B cell (primary cell): ENCODE measurements at regions not wholly inside any gene's neighbourhood (a gene's known extent, or its start where the extent isn't known, plus 50 kb on each side); places are given as distances from the start of the nearest gene placed in this dataset.

Source experiments
- ATAC-seq: fragments of 200-7000 bp; cut with Tn5 transposase; one replicate; pipeline ENCODE4 v1.10.0; 2021; ENCODE audit warnings: low read depth, mild to moderate bottlenecking, moderate number of reproducible peaks, moderate library complexity
- CTCF ChIA-PET: fragments of 350-600 bp; sonication (Branson Sonifier 250); formaldehyde crosslinking; loops from one replicate; lab custom pipeline; 2021; ENCODE audit warnings: antibody characterized with exemption, inconsistent platforms; lab: Charles Lee
- POLR2A ChIA-PET: fragments of 350-600 bp; sonication (Branson Sonifier 250); formaldehyde crosslinking; loops from one replicate; lab custom pipeline; 2021; ENCODE audit warnings: antibody characterized with exemption; lab: Charles Lee
- DNase-seq: peaks from one replicate; pipeline ENCODE4 v3.0.0; 2013
- H2AFZ ChIP-seq: 2 replicates; pipeline ENCODE4 v1.6.1; 2012; ENCODE audit warnings: mild to moderate bottlenecking, low read depth, low read length; ENCODE audit not compliant: insufficient read depth, poor library complexity, severe bottlenecking
- H3K27ac ChIP-seq, 2 donors: 1 replicate in 1 of 2; 2 replicates in 1 of 2; pipeline ENCODE4 v1.5.1; 2012 to 2013; ENCODE audit warnings: low read length in 2 of 2, mild to moderate bottlenecking in 2 of 2, moderate library complexity in 1 of 2
- H3K27me3 ChIP-seq, 4 experiments: fragments of 200-600 bp in 1 of 4; sonication (generic) in 1 of 4; replicated peaks in 1 of 4; 1 replicate in 2 of 4; 2 replicates in 2 of 4; pipeline versions ENCODE4 v1.6.1 to v1.7.0; 2013 to 2016; ENCODE audit warnings: low read length in 3 of 4, mild to moderate bottlenecking in 2 of 4, mixed read lengths in 1 of 4, moderate library complexity in 1 of 4; ENCODE audit not compliant: insufficient read depth in 4 of 4, control insufficient read depth in 3 of 4; ENCODE audit errors: control extremely low read depth in 1 of 4
- H3K36me3 ChIP-seq, 2 experiments: replicated peaks in 1 of 2; 1 replicate in 1 of 2; 2 replicates in 1 of 2; pipeline versions ENCODE4 v1.6.1 to v1.7.1; 2013; ENCODE audit warnings: low read length in 1 of 2; ENCODE audit not compliant: insufficient read depth in 2 of 2, control insufficient read depth in 1 of 2; ENCODE audit errors: control extremely low read depth in 1 of 2, extremely low read depth in 1 of 2
- H3K4me1 ChIP-seq, 2 donors: fragments of 200-600 bp in 1 of 2; sonication (generic) in 1 of 2; 1 replicate in 1 of 2; 2 replicates in 1 of 2; pipeline versions ENCODE4 v1.5.1 to v1.6.1; 2013 to 2017; ENCODE audit warnings: low read length in 2 of 2; ENCODE audit not compliant: control insufficient read depth in 2 of 2, insufficient read depth in 2 of 2
- H3K4me2 ChIP-seq: replicated peaks from 2 replicates; pipeline ENCODE3; 2012; ENCODE audit warnings: mild to moderate bottlenecking, low read depth, low read length; ENCODE audit not compliant: poor library complexity, severe bottlenecking
- H3K4me3 ChIP-seq, 5 experiments: fragments of 200-600 bp in 1 of 5; sonication (generic) in 1 of 5; 1 replicate in 3 of 5; 2 replicates in 2 of 5; pipeline versions ENCODE4 v1.5.1 to v1.7.0; 2011 to 2016; ENCODE audit warnings: low read length in 4 of 5, mild to moderate bottlenecking in 4 of 5, low read depth in 2 of 5, control low read depth in 1 of 5, moderate library complexity in 1 of 5; ENCODE audit not compliant: insufficient read depth in 1 of 5; ENCODE audit errors: control extremely low read depth in 1 of 5, extremely low read depth in 1 of 5
- H3K79me2 ChIP-seq: fragments of 200-600 bp; sonication (generic); one replicate; pipeline ENCODE4 v1.6.0; 2016; ENCODE audit warnings: low read length; ENCODE audit not compliant: control insufficient read depth, insufficient read depth
- H3K9ac ChIP-seq: fragments of 200-600 bp; sonication (generic); 2 replicates; pipeline ENCODE4 v1.6.1; 2017; ENCODE audit warnings: mild to moderate bottlenecking, low read length, moderate library complexity
- H3K9me3 ChIP-seq, 3 donors: one replicate each; pipeline versions ENCODE4 v1.6.1 to v1.7.1; 2013; ENCODE audit warnings: low read length in 2 of 3; ENCODE audit not compliant: control insufficient read depth in 2 of 3, insufficient read depth in 1 of 3; ENCODE audit errors: control extremely low read depth in 1 of 3
- H4K20me1 ChIP-seq: 2 replicates; pipeline ENCODE4 v1.6.0; 2012; ENCODE audit warnings: mild to moderate bottlenecking, low read length; ENCODE audit not compliant: insufficient read depth, control insufficient read depth, poor library complexity, severe bottlenecking
- H3K27ac Mint-ChIP-seq: one replicate; pipeline ENCODE4 v1.8.0; 2021; ENCODE audit warnings: mixed read lengths
- H3K27me3 Mint-ChIP-seq: one replicate; pipeline ENCODE4 v1.8.0; 2021; ENCODE audit warnings: mixed read lengths
- H3K4me1 Mint-ChIP-seq: one replicate; pipeline ENCODE4 v1.8.0; 2021; ENCODE audit warnings: mixed read lengths
- H3K4me3 Mint-ChIP-seq: one replicate; pipeline ENCODE4 v1.8.0; 2021; ENCODE audit warnings: mixed read lengths
- H3K9me3 Mint-ChIP-seq: one replicate; pipeline ENCODE4 v1.8.0; 2022; ENCODE audit warnings: mixed read lengths; ENCODE audit not compliant: insufficient read depth
- EZH2 ChIP-seq: IDR thresholded peaks from 2 replicates; pipeline ENCODE4 v1.6.1; 2012; ENCODE audit warnings: borderline replicate concordance, low read depth, mild to moderate bottlenecking, moderate library complexity, low read length; ENCODE audit not compliant: insufficient read depth, poor library complexity, severe bottlenecking
- WGBS: methylation state at CpG from one replicate; pipeline ENCODE4 v1.1.5; 2013; ENCODE audit warnings: missing lambda C conversion rate; ENCODE audit not compliant: insufficient coverage; 5-methylcytosine and 5-hydroxymethylcytosine counted together
- intact Hi-C: fragments of 100-400 bp; cut with micrococcal nuclease; formaldehyde crosslinking; loops from one replicate; pipeline ENCODE4 v1.10.0; 2022
- TF ChIP-seq, protein P1 (sequence below): fragments of 200-600 bp; IDR thresholded peaks from one replicate; pipeline ENCODE4 v1.8.0; 2022; ENCODE audit warnings: antibody characterized with exemption, mild to moderate bottlenecking

DNA sequence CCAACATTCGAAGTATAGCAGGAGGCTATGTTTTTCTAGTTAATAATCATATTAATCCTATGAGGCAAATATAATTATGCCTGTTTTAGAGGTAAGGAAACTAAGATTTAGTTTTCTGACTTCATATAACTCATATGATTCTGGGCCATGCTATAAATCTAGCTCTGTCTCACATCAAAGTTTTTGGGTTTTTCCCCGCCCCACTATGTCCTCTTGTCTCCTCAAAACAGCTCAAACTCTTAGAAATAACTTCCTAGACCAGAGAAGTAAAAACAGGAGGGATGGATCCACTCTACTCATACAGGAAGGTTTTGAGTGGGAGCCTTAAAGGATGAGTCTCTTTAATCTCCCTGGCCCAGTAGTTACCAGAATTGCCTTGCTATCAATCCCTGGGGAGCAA is 256.4 kb upstream of the FGGY start:
- H2AFZ ChIP-seq = no peak overlapping the region
- H3K4me3 ChIP-seq = no peak overlapping the region
- no peaks in the 10 kb centered on the region for H4K20me1 ChIP-seq
- H3K9me3 ChIP-seq = peaks cover 0 to 3% (median 0%) of the 10 kb centered on the region in 3 donors
- H3K4me3 Mint-ChIP-seq = no peak overlapping the region
- no peaks in the 10 kb centered on the region for H3K36me3 ChIP-seq
- no peak overlapping the region for H3K27ac ChIP-seq
- no peak overlapping the region for H3K4me2 ChIP-seq
- no peaks in the 10 kb centered on the region for H3K27me3 Mint-ChIP-seq
- H3K9me3 Mint-ChIP-seq = no peaks in the 10 kb centered on the region
- DNase-seq (no peak), ATAC-seq (no peak)
- TF ChIP-seq, protein P1, sequence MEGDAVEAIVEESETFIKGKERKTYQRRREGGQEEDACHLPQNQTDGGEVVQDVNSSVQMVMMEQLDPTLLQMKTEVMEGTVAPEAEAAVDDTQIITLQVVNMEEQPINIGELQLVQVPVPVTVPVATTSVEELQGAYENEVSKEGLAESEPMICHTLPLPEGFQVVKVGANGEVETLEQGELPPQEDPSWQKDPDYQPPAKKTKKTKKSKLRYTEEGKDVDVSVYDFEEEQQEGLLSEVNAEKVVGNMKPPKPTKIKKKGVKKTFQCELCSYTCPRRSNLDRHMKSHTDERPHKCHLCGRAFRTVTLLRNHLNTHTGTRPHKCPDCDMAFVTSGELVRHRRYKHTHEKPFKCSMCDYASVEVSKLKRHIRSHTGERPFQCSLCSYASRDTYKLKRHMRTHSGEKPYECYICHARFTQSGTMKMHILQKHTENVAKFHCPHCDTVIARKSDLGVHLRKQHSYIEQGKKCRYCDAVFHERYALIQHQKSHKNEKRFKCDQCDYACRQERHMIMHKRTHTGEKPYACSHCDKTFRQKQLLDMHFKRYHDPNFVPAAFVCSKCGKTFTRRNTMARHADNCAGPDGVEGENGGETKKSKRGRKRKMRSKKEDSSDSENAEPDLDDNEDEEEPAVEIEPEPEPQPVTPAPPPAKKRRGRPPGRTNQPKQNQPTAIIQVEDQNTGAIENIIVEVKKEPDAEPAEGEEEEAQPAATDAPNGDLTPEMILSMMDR = no peak
- no peak for TF ChIP-seq EZH2
- POLR2A ChIA-PET = interaction anchor here (0.8 kb wide), 1 partner anchor 27 kb away, joined by 5 read pairs; no protein-coding TSS in a partner anchor
- H3K27me3 ChIP-seq = no peaks in the 10 kb centered on the region
- intact Hi-C loops = no loop called here
- CTCF ChIA-PET = no interaction called here
- H3K4me1 ChIP-seq = peaks cover 2 to 5% of the 10 kb centered on the region in 2 donors
- no peak overlapping the region for H3K9ac ChIP-seq
- peaks cover 8% of the 10 kb centered on the region for H3K4me1 Mint-ChIP-seq
- no peaks in the 10 kb centered on the region for H3K79me2 ChIP-seq
- WGBS = 100% methylated on average over 1 of the region's 2 CpGs
- H3K27ac Mint-ChIP-seq = no peak overlapping the region

- H3K4me3 Mint-ChIP-seq = no peak overlapping the region
- DNase-seq (no peak), ATAC-seq (no peak)
- Histone ChIP-seq H3K27me3 (no peaks in the 10 kb centered on the region), H3K79me2 (no peaks in the 10 kb centered on the region), H3K9me3 (no peaks in the 10 kb centered on the region), H4K20me1 (no peaks in the 10 kb centered on the region), H3K27ac (no peak overlapping the region), H2AFZ (no peak overlapping the region), H3K4me3 (no peak overlapping the region), H3K36me3 (no peaks in the 10 kb centered on the region), H3K4me1 (peaks cover 15 to 18% of the 10 kb centered on the region in 2 donors), H3K9ac (no peak overlapping the region), H3K4me2 (no peak overlapping the region)
- TF ChIP-seq, protein P1 = no peak
- no peak for TF ChIP-seq EZH2
- peaks cover 20% of the 10 kb centered on the region for H3K4me1 Mint-ChIP-seq
- intact Hi-C loops = no loop called here
- CTCF ChIA-PET = interaction anchor here (1.1 kb wide), 1 partner anchor 12 kb away, joined by 4 read pairs; no protein-coding TSS in a partner anchor
- no peaks in the 10 kb centered on the region for H3K27me3 Mint-ChIP-seq
- no peaks in the 10 kb centered on the region for H3K9me3 Mint-ChIP-seq
- H3K27ac Mint-ChIP-seq = no peak overlapping the region
- 100% methylated on average over 1 of the region's 5 CpGs for whole genome bisulfite sequencing
- POLR2A ChIA-PET = no interaction called here
Measured at GRCh38 chr1:59041646-59042277, 255.1 kb upstream of the FGGY start.
